ENCODE measurements at regions not wholly inside any gene's neighbourhood (a gene's known extent, or its start where the extent isn't known, plus 50 kb on each side); places are given as distances from the start of the nearest gene placed in this dataset.

DNA sequence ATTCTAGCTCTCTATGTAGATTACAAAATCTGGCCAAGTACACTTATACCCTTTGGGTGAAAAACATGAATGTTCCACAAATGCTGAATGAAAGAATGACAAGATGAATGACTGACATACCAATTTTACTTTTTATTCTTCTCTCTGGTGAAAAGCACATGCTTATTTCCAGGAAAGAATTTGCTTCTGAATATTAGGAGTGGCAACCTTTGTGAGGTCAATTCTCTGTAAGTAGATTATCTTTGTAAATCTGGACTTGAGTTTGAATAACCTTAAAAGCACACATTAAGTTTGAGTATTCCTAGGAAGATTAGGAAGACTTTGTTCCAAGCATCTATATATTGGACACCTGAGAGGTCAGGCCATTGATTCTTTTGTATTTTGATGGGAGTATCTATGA is 78.1 kb upstream of the P2RY1 start:
- no peak overlapping the region for H3K27ac Mint-ChIP-seq (ENCODE audit: unreplicated experiment)
- Histone ChIP-seq H3K9me3 (no peaks in the 10 kb centered on the region), H3K4me1 (no peaks in the 10 kb centered on the region), H3K36me3 (ENCODE audit: control insufficient read depth, insufficient read depth, low read length) (no peaks in the 10 kb centered on the region), H3K27me3 (replicated peaks; ENCODE audit: control insufficient read depth, insufficient read depth, low read length) (no peaks in the 10 kb centered on the region), H3K4me3 (ENCODE audit: low read depth, low read length) (no peak overlapping the region)
- no TSS peak for BruUV-seq (replicated peaks)
- DNase-seq = no peak
- H3K4me3 Mint-ChIP-seq (ENCODE audit: unreplicated experiment) = no peak overlapping the region
- TF ChIP-seq, protein P1, sequence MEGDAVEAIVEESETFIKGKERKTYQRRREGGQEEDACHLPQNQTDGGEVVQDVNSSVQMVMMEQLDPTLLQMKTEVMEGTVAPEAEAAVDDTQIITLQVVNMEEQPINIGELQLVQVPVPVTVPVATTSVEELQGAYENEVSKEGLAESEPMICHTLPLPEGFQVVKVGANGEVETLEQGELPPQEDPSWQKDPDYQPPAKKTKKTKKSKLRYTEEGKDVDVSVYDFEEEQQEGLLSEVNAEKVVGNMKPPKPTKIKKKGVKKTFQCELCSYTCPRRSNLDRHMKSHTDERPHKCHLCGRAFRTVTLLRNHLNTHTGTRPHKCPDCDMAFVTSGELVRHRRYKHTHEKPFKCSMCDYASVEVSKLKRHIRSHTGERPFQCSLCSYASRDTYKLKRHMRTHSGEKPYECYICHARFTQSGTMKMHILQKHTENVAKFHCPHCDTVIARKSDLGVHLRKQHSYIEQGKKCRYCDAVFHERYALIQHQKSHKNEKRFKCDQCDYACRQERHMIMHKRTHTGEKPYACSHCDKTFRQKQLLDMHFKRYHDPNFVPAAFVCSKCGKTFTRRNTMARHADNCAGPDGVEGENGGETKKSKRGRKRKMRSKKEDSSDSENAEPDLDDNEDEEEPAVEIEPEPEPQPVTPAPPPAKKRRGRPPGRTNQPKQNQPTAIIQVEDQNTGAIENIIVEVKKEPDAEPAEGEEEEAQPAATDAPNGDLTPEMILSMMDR (IDR thresholded peaks at IDR 0.05; ENCODE audit: insufficient read depth in 1 of 2, low read depth in 1 of 2, low read length in 1 of 2, severe bottlenecking in 1 of 2, unreplicated experiment in 1 of 2) = no peak
- no peaks in the 10 kb centered on the region for H3K4me1 Mint-ChIP-seq (ENCODE audit: low read depth, unreplicated experiment)
- intact Hi-C loops (cut with micrococcal nuclease; ENCODE audit: unreplicated experiment) = no loop called here
- CTCF ChIA-PET = no interaction called here
- no peaks in the 10 kb centered on the region for H3K36me3 Mint-ChIP-seq (ENCODE audit: insufficient read depth, unreplicated experiment)
- H3K27me3 Mint-ChIP-seq (ENCODE audit: insufficient read depth, unreplicated experiment) = no peaks in the 10 kb centered on the region
- H3K9me3 Mint-ChIP-seq (ENCODE audit: unreplicated experiment) = peaks cover 1% of the 10 kb centered on the region
- POLR2A ChIA-PET = no interaction called here

DNA sequence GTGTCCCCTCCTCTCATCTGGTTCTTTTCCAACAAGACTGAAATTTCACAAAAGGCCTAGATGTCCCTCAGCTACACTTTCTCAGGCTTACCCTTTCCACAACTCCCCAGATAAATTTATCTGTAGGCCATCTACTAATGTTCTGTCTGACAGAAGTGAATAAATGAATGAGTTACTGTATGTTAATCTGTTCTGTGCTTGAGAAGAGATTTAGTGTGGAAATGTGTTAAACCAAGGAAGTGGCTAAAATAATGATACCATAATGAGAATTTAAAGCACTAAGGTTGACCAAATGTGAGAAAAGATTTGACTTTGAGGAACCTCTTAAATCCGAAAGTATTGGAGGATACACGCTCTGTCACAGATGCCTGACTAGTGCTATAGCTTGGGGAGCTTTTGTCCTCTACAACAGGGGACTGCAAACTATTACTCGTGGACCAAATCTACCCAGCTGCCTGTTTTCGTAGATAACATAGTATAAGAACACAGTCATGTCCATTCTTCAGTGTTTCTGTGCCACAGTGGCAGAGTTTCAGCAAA is 74.8 kb upstream of the P2RY1 start:
- no peaks in the 10 kb centered on the region for H3K36me3 ChIP-seq (ENCODE audit: control insufficient read depth, insufficient read depth, low read length)
- no TSS peak for BruUV-seq (replicated peaks)
- intact Hi-C loops (cut with micrococcal nuclease; ENCODE audit: unreplicated experiment) = no loop called here
- no peaks in the 10 kb centered on the region for H3K4me1 ChIP-seq
- no peak overlapping the region for H3K4me3 ChIP-seq (ENCODE audit: low read depth, low read length)
- TF ChIP-seq, protein P1 (IDR thresholded peaks at IDR 0.05; ENCODE audit: insufficient read depth in 1 of 2, low read depth in 1 of 2, low read length in 1 of 2, severe bottlenecking in 1 of 2, unreplicated experiment in 1 of 2) = no peak
- Mint-ChIP-seq H3K4me3 (ENCODE audit: unreplicated experiment) (no peak overlapping the region), H3K27ac (ENCODE audit: unreplicated experiment) (no peak overlapping the region), H3K27me3 (ENCODE audit: insufficient read depth, unreplicated experiment) (no peaks in the 10 kb centered on the region), H3K9me3 (ENCODE audit: unreplicated experiment) (peaks cover 4% of the 10 kb centered on the region), H3K4me1 (ENCODE audit: low read depth, unreplicated experiment) (no peaks in the 10 kb centered on the region), H3K36me3 (ENCODE audit: insufficient read depth, unreplicated experiment) (no peaks in the 10 kb centered on the region)
- no peak for DNase-seq
- POLR2A ChIA-PET = no interaction called here
- CTCF ChIA-PET = no interaction called here
- H3K9me3 ChIP-seq = no peaks in the 10 kb centered on the region
- H3K27me3 ChIP-seq (replicated peaks; ENCODE audit: control insufficient read depth, insufficient read depth, low read length) = no peaks in the 10 kb centered on the region

DNA sequence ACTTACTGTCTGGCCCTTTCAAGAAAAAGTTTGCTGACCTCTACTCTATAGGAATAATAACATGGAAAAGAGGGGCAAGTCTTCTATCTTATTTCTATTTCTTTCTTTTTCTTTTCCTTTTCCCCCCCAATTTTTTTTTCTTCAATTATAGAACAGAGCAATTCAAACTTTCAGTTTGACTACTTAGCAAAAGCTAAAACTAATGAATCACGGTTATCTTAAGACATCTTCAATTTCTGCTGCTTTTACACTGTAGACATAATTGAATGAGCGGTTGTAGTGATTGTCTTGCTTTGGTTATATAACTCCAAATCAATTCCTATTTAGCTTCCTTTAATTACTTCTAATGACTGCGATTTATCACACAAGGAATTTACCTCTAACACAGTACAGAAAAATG is 74.3 kb upstream of the P2RY1 start:
- Histone ChIP-seq H3K27me3 (replicated peaks; ENCODE audit: control insufficient read depth, insufficient read depth, low read length) (no peaks in the 10 kb centered on the region), H3K36me3 (ENCODE audit: control insufficient read depth, insufficient read depth, low read length) (no peaks in the 10 kb centered on the region), H3K4me1 (no peaks in the 10 kb centered on the region), H3K4me3 (ENCODE audit: low read depth, low read length) (no peak overlapping the region), H3K9me3 (no peaks in the 10 kb centered on the region)
- intact Hi-C loops (cut with micrococcal nuclease; ENCODE audit: unreplicated experiment) = no loop called here
- H3K4me1 Mint-ChIP-seq (ENCODE audit: low read depth, unreplicated experiment) = no peaks in the 10 kb centered on the region
- TF ChIP-seq, protein P1 (IDR thresholded peaks at IDR 0.05; ENCODE audit: insufficient read depth in 1 of 2, low read depth in 1 of 2, low read length in 1 of 2, severe bottlenecking in 1 of 2, unreplicated experiment in 1 of 2) = no peak
- H3K4me3 Mint-ChIP-seq (ENCODE audit: unreplicated experiment) = no peak overlapping the region
- DNase-seq = no peak
- ChIA-PET CTCF (no interaction called here), POLR2A (no interaction called here)
- no peaks in the 10 kb centered on the region for H3K27me3 Mint-ChIP-seq (ENCODE audit: insufficient read depth, unreplicated experiment)
- H3K27ac Mint-ChIP-seq (ENCODE audit: unreplicated experiment) = no peak overlapping the region
- BruUV-seq (replicated peaks) = no TSS peak
- no peaks in the 10 kb centered on the region for H3K36me3 Mint-ChIP-seq (ENCODE audit: insufficient read depth, unreplicated experiment)
- H3K9me3 Mint-ChIP-seq (ENCODE audit: unreplicated experiment) = peaks cover 9% of the 10 kb centered on the region

All from Caco-2 (cell line).